ENCODE measurements at regions not wholly inside any gene's neighbourhood (a gene's known extent, or its start where the extent isn't known, plus 50 kb on each side); places are given as distances from the start of the nearest gene placed in this dataset.

GRCh38 chr6:144745439-144745838 is 460.3 kb downstream of the UTRN start:
- no peaks in the 10 kb centered on the region for H3K79me2 ChIP-seq (ENCODE audit: insufficient read depth, low read depth)
- no peaks in the 10 kb centered on the region for H3K36me3 ChIP-seq (ENCODE audit: insufficient read depth)
- TF ChIP-seq, protein P1, sequence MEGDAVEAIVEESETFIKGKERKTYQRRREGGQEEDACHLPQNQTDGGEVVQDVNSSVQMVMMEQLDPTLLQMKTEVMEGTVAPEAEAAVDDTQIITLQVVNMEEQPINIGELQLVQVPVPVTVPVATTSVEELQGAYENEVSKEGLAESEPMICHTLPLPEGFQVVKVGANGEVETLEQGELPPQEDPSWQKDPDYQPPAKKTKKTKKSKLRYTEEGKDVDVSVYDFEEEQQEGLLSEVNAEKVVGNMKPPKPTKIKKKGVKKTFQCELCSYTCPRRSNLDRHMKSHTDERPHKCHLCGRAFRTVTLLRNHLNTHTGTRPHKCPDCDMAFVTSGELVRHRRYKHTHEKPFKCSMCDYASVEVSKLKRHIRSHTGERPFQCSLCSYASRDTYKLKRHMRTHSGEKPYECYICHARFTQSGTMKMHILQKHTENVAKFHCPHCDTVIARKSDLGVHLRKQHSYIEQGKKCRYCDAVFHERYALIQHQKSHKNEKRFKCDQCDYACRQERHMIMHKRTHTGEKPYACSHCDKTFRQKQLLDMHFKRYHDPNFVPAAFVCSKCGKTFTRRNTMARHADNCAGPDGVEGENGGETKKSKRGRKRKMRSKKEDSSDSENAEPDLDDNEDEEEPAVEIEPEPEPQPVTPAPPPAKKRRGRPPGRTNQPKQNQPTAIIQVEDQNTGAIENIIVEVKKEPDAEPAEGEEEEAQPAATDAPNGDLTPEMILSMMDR (conservative IDR thresholded peaks at IDR 0.05; ENCODE audit: low read depth, low read length): no peak
- no peak overlapping the region for H2AFZ ChIP-seq (ENCODE audit: low read depth)
- H3K4me2 ChIP-seq: no peak overlapping the region
- H4K20me1 ChIP-seq (ENCODE audit: insufficient read depth): no peaks in the 10 kb centered on the region
- no peaks in the 10 kb centered on the region for H3K27me3 ChIP-seq (ENCODE audit: insufficient read depth, low read depth)
- no peaks in the 10 kb centered on the region for H3K4me1 ChIP-seq (ENCODE audit: low read depth, poor library complexity, severe bottlenecking)
- H3K27ac ChIP-seq: no peak overlapping the region
- H3K9ac ChIP-seq: no peak overlapping the region
- no peak overlapping the region for H3K4me3 ChIP-seq (IDR thresholded peaks at IDR 0.05; ENCODE audit: insufficient read depth, low read depth, low read length)

DNA sequence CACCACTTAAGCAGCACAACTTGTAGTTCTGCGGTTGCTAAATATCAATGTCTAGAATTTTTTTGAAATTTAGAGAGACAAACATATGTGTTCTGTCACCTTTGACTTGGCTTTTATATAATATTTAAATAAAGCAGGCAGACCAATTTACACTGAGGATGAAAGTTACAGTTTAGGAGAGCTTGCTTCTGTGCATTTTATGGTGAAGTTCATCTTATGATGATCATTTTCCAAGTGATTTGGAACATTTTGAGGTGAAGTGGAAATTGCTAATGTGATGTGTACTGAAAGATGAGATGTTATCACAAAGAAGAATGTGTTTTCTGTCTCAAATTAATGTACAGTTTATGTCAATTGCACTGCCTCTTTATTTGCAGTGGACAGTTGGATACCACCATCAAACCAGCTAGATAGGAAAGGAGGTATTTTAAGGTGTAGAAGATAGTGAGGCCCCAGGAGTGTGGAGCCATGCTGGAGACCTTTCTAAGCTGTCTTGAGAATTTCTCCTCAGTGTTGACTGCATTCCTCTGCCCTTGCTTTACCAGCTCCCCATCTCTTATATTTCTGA is 461.9 kb downstream of the UTRN start:
- H2AFZ ChIP-seq (ENCODE audit: low read depth): no peak overlapping the region
- TF ChIP-seq, protein P1 (conservative IDR thresholded peaks at IDR 0.05; ENCODE audit: low read depth, low read length): no peak
- no peak overlapping the region for H3K9ac ChIP-seq
- H3K27ac ChIP-seq: no peak overlapping the region
- no peaks in the 10 kb centered on the region for H4K20me1 ChIP-seq (ENCODE audit: insufficient read depth)
- no peaks in the 10 kb centered on the region for H3K27me3 ChIP-seq (ENCODE audit: insufficient read depth, low read depth)
- H3K4me2 ChIP-seq: no peak overlapping the region
- H3K4me1 ChIP-seq (ENCODE audit: low read depth, poor library complexity, severe bottlenecking): no peaks in the 10 kb centered on the region
- no peaks in the 10 kb centered on the region for H3K79me2 ChIP-seq (ENCODE audit: insufficient read depth, low read depth)
- no peak overlapping the region for H3K4me3 ChIP-seq (IDR thresholded peaks at IDR 0.05; ENCODE audit: insufficient read depth, low read depth, low read length)
- no peaks in the 10 kb centered on the region for H3K36me3 ChIP-seq (ENCODE audit: insufficient read depth)

GRCh38 chr6:144749263-144749662 is 464.1 kb downstream of the UTRN start:
- Histone ChIP-seq H3K79me2 (ENCODE audit: insufficient read depth, low read depth) (no peaks in the 10 kb centered on the region), H3K36me3 (ENCODE audit: insufficient read depth) (no peaks in the 10 kb centered on the region), H3K9ac (no peak overlapping the region), H4K20me1 (ENCODE audit: insufficient read depth) (no peaks in the 10 kb centered on the region), H2AFZ (ENCODE audit: low read depth) (no peak overlapping the region), H3K4me2 (no peak overlapping the region), H3K4me1 (ENCODE audit: low read depth, poor library complexity, severe bottlenecking) (no peaks in the 10 kb centered on the region), H3K27ac (no peak overlapping the region), H3K27me3 (ENCODE audit: insufficient read depth, low read depth) (no peaks in the 10 kb centered on the region), H3K4me3 (IDR thresholded peaks at IDR 0.05; ENCODE audit: insufficient read depth, low read depth, low read length) (no peak overlapping the region)
- TF ChIP-seq, protein P1 (conservative IDR thresholded peaks at IDR 0.05; ENCODE audit: low read depth, low read length): no peak

DNA sequence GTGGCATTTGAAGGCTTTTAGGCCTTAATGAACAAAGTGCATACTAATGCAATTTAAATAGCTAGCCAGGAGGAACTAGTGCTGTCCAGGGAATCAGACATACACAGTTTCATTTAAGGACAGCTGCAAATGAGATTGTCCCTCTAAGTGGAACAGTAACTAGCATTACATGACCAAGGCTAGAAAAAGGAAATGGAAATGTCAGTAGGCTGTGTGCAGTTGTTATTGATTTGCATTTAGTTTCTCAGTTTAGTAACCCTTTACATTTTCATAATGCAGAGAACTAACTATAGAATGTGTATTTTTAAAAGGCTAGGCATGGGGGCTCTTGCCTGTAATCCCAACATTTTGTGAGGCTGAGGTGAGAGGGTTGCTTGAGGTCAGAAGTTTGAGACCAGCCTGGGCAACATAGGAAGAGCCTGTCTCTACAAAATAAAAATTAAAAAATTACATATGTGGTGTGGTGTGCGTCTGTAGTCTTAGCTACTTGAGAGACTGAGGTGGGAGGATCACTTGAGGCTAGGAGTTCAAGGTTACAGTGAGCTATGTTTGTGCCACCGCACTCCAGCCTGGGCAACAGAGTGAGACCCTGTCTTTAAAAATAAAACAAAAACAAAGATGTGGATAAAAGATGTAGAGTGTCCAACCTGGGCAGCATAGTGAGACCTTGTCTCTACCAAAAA is 468.0 kb downstream of the UTRN start:
- no peaks in the 10 kb centered on the region for H3K36me3 ChIP-seq (ENCODE audit: insufficient read depth)
- no peaks in the 10 kb centered on the region for H4K20me1 ChIP-seq (ENCODE audit: insufficient read depth)
- H3K27me3 ChIP-seq (ENCODE audit: insufficient read depth, low read depth): no peaks in the 10 kb centered on the region
- H3K4me1 ChIP-seq (ENCODE audit: low read depth, poor library complexity, severe bottlenecking): no peaks in the 10 kb centered on the region
- H3K27ac ChIP-seq: no peak overlapping the region
- no peak overlapping the region for H2AFZ ChIP-seq (ENCODE audit: low read depth)
- H3K9ac ChIP-seq: no peak overlapping the region
- H3K79me2 ChIP-seq (ENCODE audit: insufficient read depth, low read depth): no peaks in the 10 kb centered on the region
- H3K4me3 ChIP-seq (IDR thresholded peaks at IDR 0.05; ENCODE audit: insufficient read depth, low read depth, low read length): no peak overlapping the region
- TF ChIP-seq, protein P1 (conservative IDR thresholded peaks at IDR 0.05; ENCODE audit: low read depth, low read length): no peak
- no peak overlapping the region for H3K4me2 ChIP-seq

Measured in KMS-11 (cell line).